Smooth muscle cell (in vitro differentiated cells): ENCODE measurements at regions not wholly inside any gene's neighbourhood (a gene's known extent, or its start where the extent isn't known, plus 50 kb on each side); places are given as distances from the start of the nearest gene placed in this dataset.

Source experiments
- DNase-seq: peaks from one replicate; lab custom pipeline; 2025; ENCODE audit not compliant: unreplicated experiment; lab: John Stamatoyannopoulos, UW
- H2AFZ ChIP-seq: fragments of 200-600 bp; sonication (generic); 2 replicates; pipeline ENCODE4 v1.6.0; 2016; ENCODE audit warnings: antibody characterized with exemption, low read depth, mild to moderate bottlenecking
- H3F3A ChIP-seq: fragments of 200-600 bp; sonication (generic); 2 replicates; pipeline ENCODE4 v1.6.0; 2017; ENCODE audit warnings: antibody characterized with exemption, low read depth
- H3K27ac ChIP-seq: fragments of 200-600 bp; sonication (generic); 2 replicates; pipeline ENCODE4 v1.5.1; 2016; ENCODE audit warnings: low read depth, mild to moderate bottlenecking
- H3K27me3 ChIP-seq: fragments of 200-600 bp; sonication (generic); 2 replicates; pipeline ENCODE4 v1.6.1; 2016; ENCODE audit warnings: low read depth, mild to moderate bottlenecking
- H3K36me3 ChIP-seq: fragments of 200-600 bp; sonication (generic); 2 replicates; pipeline ENCODE4 v1.5.1; 2016; ENCODE audit warnings: low read depth
- H3K4me1 ChIP-seq: fragments of 200-600 bp; sonication (generic); 2 replicates; pipeline ENCODE4 v1.5.1; 2016; ENCODE audit warnings: low read depth
- H3K4me2 ChIP-seq: fragments of 200-600 bp; sonication (generic); 2 replicates; pipeline ENCODE4 v1.6.0; 2016; ENCODE audit warnings: mild to moderate bottlenecking
- H3K4me3 ChIP-seq: fragments of 200-600 bp; sonication (generic); 2 replicates; pipeline ENCODE4 v1.5.1; 2016; ENCODE audit warnings: mild to moderate bottlenecking
- H3K79me2 ChIP-seq: fragments of 200-600 bp; sonication (generic); 2 replicates; pipeline ENCODE4 v1.6.0; 2016; ENCODE audit warnings: low read depth, mild to moderate bottlenecking
- H3K9ac ChIP-seq: fragments of 200-600 bp; sonication (generic); 2 replicates; pipeline ENCODE4 v1.6.0; 2016; ENCODE audit warnings: low read depth
- H3K9me3 ChIP-seq: fragments of 200-600 bp; sonication (generic); replicated peaks from 2 replicates; pipeline ENCODE4 v1.5.1; 2016; ENCODE audit warnings: low read depth
- H4K20me1 ChIP-seq: fragments of 200-600 bp; sonication (generic); 2 replicates; pipeline ENCODE4 v1.6.0; 2016; ENCODE audit warnings: low read depth
- WGBS: methylation state at CpG from one replicate; pipeline ENCODE4 v1.1.7; 2016; ENCODE audit warnings: low lambda C conversion rate; 5-methylcytosine and 5-hydroxymethylcytosine counted together
- TF ChIP-seq, protein P1 (sequence below): fragments of 200-600 bp; sonication (generic); IDR thresholded peaks from 2 replicates; pipeline ENCODE4 v1.5.1; 2017; ENCODE audit warnings: borderline replicate concordance, mild to moderate bottlenecking, antibody characterized with exemption; ENCODE audit not compliant: insufficient read depth, poor library complexity, severe bottlenecking

DNA sequence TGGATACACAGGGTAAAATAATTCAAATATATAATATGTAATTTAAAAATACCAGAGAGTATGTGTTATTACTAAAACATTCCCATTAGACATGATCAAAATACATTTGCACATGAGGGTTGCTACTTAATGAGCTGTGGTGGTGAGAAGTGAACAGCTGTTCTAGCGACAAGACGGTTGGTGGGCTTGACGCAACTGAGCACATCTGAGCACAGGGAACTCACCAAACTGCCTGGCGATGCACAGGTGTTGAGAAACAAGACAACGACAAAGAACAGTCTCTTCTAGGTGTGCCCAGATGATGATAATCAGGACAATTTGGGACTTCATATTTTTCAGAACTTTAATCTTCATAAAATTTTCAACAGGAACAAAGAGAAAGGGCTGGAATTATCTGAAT lies 555.1 kb upstream of the SGCG start:
- H3K27me3 ChIP-seq = no peaks in the 10 kb centered on the region
- H3K79me2 ChIP-seq = no peaks in the 10 kb centered on the region
- H3K9me3 ChIP-seq = no peaks in the 10 kb centered on the region
- no peak overlapping the region for H2AFZ ChIP-seq
- no peaks in the 10 kb centered on the region for H3K36me3 ChIP-seq
- no peak overlapping the region for H3K4me3 ChIP-seq
- no peaks in the 10 kb centered on the region for H3F3A ChIP-seq
- H3K27ac ChIP-seq = no peak overlapping the region
- TF ChIP-seq, protein P1, sequence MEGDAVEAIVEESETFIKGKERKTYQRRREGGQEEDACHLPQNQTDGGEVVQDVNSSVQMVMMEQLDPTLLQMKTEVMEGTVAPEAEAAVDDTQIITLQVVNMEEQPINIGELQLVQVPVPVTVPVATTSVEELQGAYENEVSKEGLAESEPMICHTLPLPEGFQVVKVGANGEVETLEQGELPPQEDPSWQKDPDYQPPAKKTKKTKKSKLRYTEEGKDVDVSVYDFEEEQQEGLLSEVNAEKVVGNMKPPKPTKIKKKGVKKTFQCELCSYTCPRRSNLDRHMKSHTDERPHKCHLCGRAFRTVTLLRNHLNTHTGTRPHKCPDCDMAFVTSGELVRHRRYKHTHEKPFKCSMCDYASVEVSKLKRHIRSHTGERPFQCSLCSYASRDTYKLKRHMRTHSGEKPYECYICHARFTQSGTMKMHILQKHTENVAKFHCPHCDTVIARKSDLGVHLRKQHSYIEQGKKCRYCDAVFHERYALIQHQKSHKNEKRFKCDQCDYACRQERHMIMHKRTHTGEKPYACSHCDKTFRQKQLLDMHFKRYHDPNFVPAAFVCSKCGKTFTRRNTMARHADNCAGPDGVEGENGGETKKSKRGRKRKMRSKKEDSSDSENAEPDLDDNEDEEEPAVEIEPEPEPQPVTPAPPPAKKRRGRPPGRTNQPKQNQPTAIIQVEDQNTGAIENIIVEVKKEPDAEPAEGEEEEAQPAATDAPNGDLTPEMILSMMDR = no peak
- H4K20me1 ChIP-seq = no peaks in the 10 kb centered on the region
- no peak overlapping the region for H3K9ac ChIP-seq
- no peak overlapping the region for H3K4me2 ChIP-seq
- 93% methylated on average over 5 of the region's 5 CpGs for WGBS
- H3K4me1 ChIP-seq = no peaks in the 10 kb centered on the region
- no peak for DNase-seq

DNA sequence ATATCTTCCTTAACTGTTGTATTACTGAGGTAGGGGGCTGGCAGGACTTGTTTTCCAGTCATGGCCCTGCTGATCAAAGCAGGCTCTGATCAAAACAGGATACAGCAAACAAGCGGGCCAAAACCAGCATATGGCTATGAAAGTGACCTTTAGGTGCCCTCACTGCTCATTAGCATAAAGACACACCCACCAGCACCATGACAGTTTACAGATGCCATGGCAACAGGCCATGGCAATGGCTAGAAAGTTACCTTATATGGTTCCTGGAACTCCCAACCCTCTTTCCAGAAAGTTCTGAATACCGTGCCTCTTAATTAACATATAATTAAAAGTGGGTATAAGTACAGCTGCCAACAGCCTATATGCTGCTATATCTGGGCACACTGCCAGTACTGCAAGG lies 551.4 kb upstream of the SGCG start:
- no peaks in the 10 kb centered on the region for H3F3A ChIP-seq
- H3K36me3 ChIP-seq = no peaks in the 10 kb centered on the region
- H3K4me2 ChIP-seq = no peak overlapping the region
- no peaks in the 10 kb centered on the region for H4K20me1 ChIP-seq
- H3K9ac ChIP-seq = no peak overlapping the region
- TF ChIP-seq, protein P1 = no peak
- DNase-seq = no peak
- H3K27ac ChIP-seq = no peak overlapping the region
- no peaks in the 10 kb centered on the region for H3K9me3 ChIP-seq
- H3K79me2 ChIP-seq = no peaks in the 10 kb centered on the region
- no peak overlapping the region for H2AFZ ChIP-seq
- no peaks in the 10 kb centered on the region for H3K27me3 ChIP-seq
- no peaks in the 10 kb centered on the region for H3K4me1 ChIP-seq
- H3K4me3 ChIP-seq = no peak overlapping the region
- 85% methylated on average over 2 of the region's 2 CpGs for WGBS

DNA sequence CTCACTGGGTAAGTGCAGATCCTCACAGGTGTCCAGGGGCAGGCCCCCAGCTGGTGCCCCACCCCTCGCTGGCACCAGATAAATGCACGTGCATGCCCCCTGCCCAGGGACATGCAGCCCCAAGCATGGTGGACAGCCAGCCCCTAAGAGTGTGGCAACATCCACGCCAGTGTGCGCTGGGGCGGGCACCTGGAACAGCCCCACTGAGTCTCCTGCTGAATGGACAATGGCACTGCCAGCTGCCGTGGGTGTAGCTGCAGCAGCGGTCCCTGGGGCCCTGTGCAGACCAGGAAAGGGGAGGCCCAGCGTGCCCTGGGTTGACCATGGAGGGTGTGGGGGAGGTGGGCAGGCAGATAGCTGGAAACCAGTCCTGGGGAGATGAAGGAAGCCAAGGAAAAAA lies 538.7 kb upstream of the SGCG start:
- H4K20me1 ChIP-seq = no peaks in the 10 kb centered on the region
- TF ChIP-seq, protein P1 = no peak
- no peak overlapping the region for H3K4me3 ChIP-seq
- WGBS = over 99% methylated on average over 8 of the region's 8 CpGs
- no peaks in the 10 kb centered on the region for H3F3A ChIP-seq
- no peak overlapping the region for H3K9ac ChIP-seq
- H3K4me1 ChIP-seq = no peaks in the 10 kb centered on the region
- H3K27me3 ChIP-seq = no peaks in the 10 kb centered on the region
- H3K4me2 ChIP-seq = no peak overlapping the region
- H3K9me3 ChIP-seq = no peaks in the 10 kb centered on the region
- no peaks in the 10 kb centered on the region for H3K79me2 ChIP-seq
- no peak overlapping the region for H3K27ac ChIP-seq
- DNase-seq = no peak
- H2AFZ ChIP-seq = no peak overlapping the region
- H3K36me3 ChIP-seq = no peaks in the 10 kb centered on the region

DNA sequence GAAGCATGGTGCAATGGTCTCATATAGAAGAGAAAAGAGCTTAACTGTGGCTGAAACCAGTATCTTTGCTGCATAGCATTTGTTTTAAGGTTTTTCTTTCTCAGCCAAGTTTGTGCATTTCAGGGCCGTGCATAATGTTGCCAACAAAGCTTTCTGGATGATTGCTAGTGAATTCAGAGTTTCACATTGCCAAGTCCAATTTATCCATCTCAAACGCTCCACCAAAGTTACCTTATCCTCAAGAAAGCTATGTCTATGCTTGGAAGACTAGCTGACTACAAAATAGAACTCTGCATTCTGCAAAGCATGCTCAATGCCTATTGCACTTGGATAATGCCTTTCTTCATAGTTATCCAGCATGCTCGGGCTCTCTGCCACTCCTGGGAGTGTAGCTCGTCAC lies 535.8 kb upstream of the SGCG start:
- 95% methylated on average over 4 of the region's 4 CpGs for WGBS
- no peak overlapping the region for H3K4me3 ChIP-seq
- no peaks in the 10 kb centered on the region for H3F3A ChIP-seq
- H3K27me3 ChIP-seq = no peaks in the 10 kb centered on the region
- DNase-seq = no peak
- peaks cover 8% of the 10 kb centered on the region for H3K4me1 ChIP-seq
- TF ChIP-seq, protein P1 = no peak
- H3K9ac ChIP-seq = no peak overlapping the region
- no peak overlapping the region for H2AFZ ChIP-seq
- no peaks in the 10 kb centered on the region for H3K36me3 ChIP-seq
- no peaks in the 10 kb centered on the region for H3K79me2 ChIP-seq
- no peaks in the 10 kb centered on the region for H3K9me3 ChIP-seq
- no peak overlapping the region for H3K4me2 ChIP-seq
- no peaks in the 10 kb centered on the region for H4K20me1 ChIP-seq
- H3K27ac ChIP-seq = no peak overlapping the region
